ENCODE measurements at regions not wholly inside any gene's neighbourhood (a gene's known extent, or its start where the extent isn't known, plus 50 kb on each side); places are given as distances from the start of the nearest gene placed in this dataset.
"Not testable (repeated sequence)": the region's sequence is repeated elsewhere in the genome, so short reads cannot be mapped to it uniquely, and the experiment has no call there.

- H3K4me3 Mint-ChIP-seq (ENCODE audit: unreplicated experiment); H3K36me3 Mint-ChIP-seq (ENCODE audit: insufficient read depth, unreplicated experiment); H3K36me3 ChIP-seq (ENCODE audit: control insufficient read depth, insufficient read depth, low read length); H3K4me1 Mint-ChIP-seq (ENCODE audit: low read depth, unreplicated experiment); POLR2A ChIA-PET; H3K27ac Mint-ChIP-seq (ENCODE audit: unreplicated experiment); intact Hi-C loops (cut with micrococcal nuclease; ENCODE audit: unreplicated experiment); H3K27me3 Mint-ChIP-seq (ENCODE audit: insufficient read depth, unreplicated experiment); H3K9me3 Mint-ChIP-seq (ENCODE audit: unreplicated experiment); BruUV-seq (replicated peaks); H3K9me3 ChIP-seq; H3K4me3 ChIP-seq (ENCODE audit: low read depth, low read length); H3K27me3 ChIP-seq (replicated peaks; ENCODE audit: control insufficient read depth, insufficient read depth, low read length); CTCF ChIA-PET; DNase-seq; H3K4me1 ChIP-seq: not testable (repeated sequence)
Measured at GRCh38 chr13:52298079-52298661, 107.8 kb downstream of the THSD1 start.

GRCh38 chr13:52288891-52289290, 117.1 kb downstream of the THSD1 start:
- POLR2A ChIA-PET; H3K36me3 ChIP-seq (ENCODE audit: control insufficient read depth, insufficient read depth, low read length); H3K36me3 Mint-ChIP-seq (ENCODE audit: insufficient read depth, unreplicated experiment); BruUV-seq (replicated peaks); H3K4me3 Mint-ChIP-seq (ENCODE audit: unreplicated experiment); H3K4me3 ChIP-seq (ENCODE audit: low read depth, low read length); H3K9me3 ChIP-seq; H3K27ac Mint-ChIP-seq (ENCODE audit: unreplicated experiment); intact Hi-C loops (cut with micrococcal nuclease; ENCODE audit: unreplicated experiment); H3K9me3 Mint-ChIP-seq (ENCODE audit: unreplicated experiment); H3K4me1 Mint-ChIP-seq (ENCODE audit: low read depth, unreplicated experiment); H3K4me1 ChIP-seq; H3K27me3 ChIP-seq (replicated peaks; ENCODE audit: control insufficient read depth, insufficient read depth, low read length); DNase-seq; CTCF ChIA-PET: not testable (repeated sequence)
- H3K27me3 Mint-ChIP-seq (ENCODE audit: insufficient read depth, unreplicated experiment) = peaks cover 11% of the 10 kb centered on the region

GRCh38 chr13:52281387-52281786, 122.0 kb upstream of the NEK3 start:
- H3K36me3 Mint-ChIP-seq (ENCODE audit: insufficient read depth, unreplicated experiment); intact Hi-C loops (cut with micrococcal nuclease; ENCODE audit: unreplicated experiment); POLR2A ChIA-PET; H3K9me3 ChIP-seq; H3K4me3 Mint-ChIP-seq (ENCODE audit: unreplicated experiment); CTCF ChIA-PET; DNase-seq; H3K4me1 Mint-ChIP-seq (ENCODE audit: low read depth, unreplicated experiment); H3K36me3 ChIP-seq (ENCODE audit: control insufficient read depth, insufficient read depth, low read length); H3K27me3 Mint-ChIP-seq (ENCODE audit: insufficient read depth, unreplicated experiment); BruUV-seq (replicated peaks); H3K9me3 Mint-ChIP-seq (ENCODE audit: unreplicated experiment); H3K27me3 ChIP-seq (replicated peaks; ENCODE audit: control insufficient read depth, insufficient read depth, low read length); H3K4me1 ChIP-seq; H3K4me3 ChIP-seq (ENCODE audit: low read depth, low read length); H3K27ac Mint-ChIP-seq (ENCODE audit: unreplicated experiment): not testable (repeated sequence)

- H3K27me3 Mint-ChIP-seq (ENCODE audit: insufficient read depth, unreplicated experiment); H3K9me3 ChIP-seq; H3K36me3 ChIP-seq (ENCODE audit: control insufficient read depth, insufficient read depth, low read length); H3K27ac Mint-ChIP-seq (ENCODE audit: unreplicated experiment); H3K27me3 ChIP-seq (replicated peaks; ENCODE audit: control insufficient read depth, insufficient read depth, low read length); H3K4me1 Mint-ChIP-seq (ENCODE audit: low read depth, unreplicated experiment); H3K4me3 Mint-ChIP-seq (ENCODE audit: unreplicated experiment); DNase-seq; CTCF ChIA-PET; H3K4me3 ChIP-seq (ENCODE audit: low read depth, low read length); BruUV-seq (replicated peaks); POLR2A ChIA-PET; intact Hi-C loops (cut with micrococcal nuclease; ENCODE audit: unreplicated experiment); H3K36me3 Mint-ChIP-seq (ENCODE audit: insufficient read depth, unreplicated experiment); H3K4me1 ChIP-seq; H3K9me3 Mint-ChIP-seq (ENCODE audit: unreplicated experiment): not testable (repeated sequence)
Measured at GRCh38 chr13:52279408-52279807, 120.0 kb upstream of the NEK3 start.

- intact Hi-C loops (cut with micrococcal nuclease; ENCODE audit: unreplicated experiment); BruUV-seq (replicated peaks); H3K4me3 Mint-ChIP-seq (ENCODE audit: unreplicated experiment); DNase-seq; POLR2A ChIA-PET; H3K4me1 ChIP-seq; H3K9me3 Mint-ChIP-seq (ENCODE audit: unreplicated experiment); H3K27ac Mint-ChIP-seq (ENCODE audit: unreplicated experiment); H3K27me3 Mint-ChIP-seq (ENCODE audit: insufficient read depth, unreplicated experiment); H3K4me3 ChIP-seq (ENCODE audit: low read depth, low read length); H3K9me3 ChIP-seq; H3K36me3 ChIP-seq (ENCODE audit: control insufficient read depth, insufficient read depth, low read length); CTCF ChIA-PET; H3K36me3 Mint-ChIP-seq (ENCODE audit: insufficient read depth, unreplicated experiment); H3K27me3 ChIP-seq (replicated peaks; ENCODE audit: control insufficient read depth, insufficient read depth, low read length); H3K4me1 Mint-ChIP-seq (ENCODE audit: low read depth, unreplicated experiment): not testable (repeated sequence)
Measured at GRCh38 chr13:52254299-52254698, 94.9 kb upstream of the NEK3 start.

GRCh38 chr13:52240752-52241151, 81.4 kb upstream of the NEK3 start:
- intact Hi-C loops (cut with micrococcal nuclease; ENCODE audit: unreplicated experiment); H3K36me3 Mint-ChIP-seq (ENCODE audit: insufficient read depth, unreplicated experiment); H3K4me3 ChIP-seq (ENCODE audit: low read depth, low read length); BruUV-seq (replicated peaks); H3K27ac Mint-ChIP-seq (ENCODE audit: unreplicated experiment); H3K9me3 Mint-ChIP-seq (ENCODE audit: unreplicated experiment); H3K36me3 ChIP-seq (ENCODE audit: control insufficient read depth, insufficient read depth, low read length); POLR2A ChIA-PET; H3K4me1 ChIP-seq; H3K27me3 ChIP-seq (replicated peaks; ENCODE audit: control insufficient read depth, insufficient read depth, low read length); DNase-seq; H3K4me1 Mint-ChIP-seq (ENCODE audit: low read depth, unreplicated experiment); CTCF ChIA-PET; H3K4me3 Mint-ChIP-seq (ENCODE audit: unreplicated experiment); H3K27me3 Mint-ChIP-seq (ENCODE audit: insufficient read depth, unreplicated experiment); H3K9me3 ChIP-seq: not testable (repeated sequence)

Measured in Caco-2 (cell line).